ENCODE measurements at regions not wholly inside any gene's neighbourhood (a gene's known extent, or its start where the extent isn't known, plus 50 kb on each side); places are given as distances from the start of the nearest gene placed in this dataset.
A peak's percentile ranks its signal among the peaks of the same experiment; 100 is the strongest.

DNA sequence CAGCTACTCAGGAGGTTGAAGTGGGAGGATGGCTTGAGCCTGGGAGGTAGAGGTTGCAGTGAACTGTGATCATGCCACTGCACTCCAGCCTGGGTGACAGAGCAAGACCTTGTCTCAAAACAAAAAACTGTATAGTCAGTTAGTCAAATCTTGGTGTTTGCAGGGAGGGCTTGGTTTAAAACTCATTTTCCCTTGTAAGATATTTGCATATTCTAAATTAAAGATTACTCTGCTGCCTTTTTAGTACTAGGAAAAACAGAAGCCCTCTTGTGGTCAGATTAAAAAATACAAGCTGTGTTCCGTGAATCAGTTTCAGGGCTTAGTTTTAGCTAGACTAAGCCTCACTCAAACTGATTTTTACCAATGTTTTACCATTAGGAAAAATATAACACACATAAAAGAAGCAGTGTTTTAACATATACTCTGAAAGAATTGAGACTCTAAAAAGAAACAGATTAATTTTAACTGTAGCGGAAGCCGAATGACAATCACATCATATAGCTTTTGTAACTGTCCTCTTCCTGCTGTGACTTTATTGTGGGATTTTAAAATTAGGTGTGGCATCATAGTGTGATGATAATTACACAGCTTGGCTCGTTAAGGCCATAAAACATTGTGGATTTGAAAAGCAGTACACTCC lies 84.9 kb upstream of the BASP1 start:
- no peaks in the 10 kb centered on the region for H3K4me1 Mint-ChIP-seq (ENCODE audit: unreplicated experiment)
- H3K27me3 Mint-ChIP-seq (ENCODE audit: unreplicated experiment): peaks cover 3% of the 10 kb centered on the region
- H3K9me3 Mint-ChIP-seq (ENCODE audit: unreplicated experiment): no peaks in the 10 kb centered on the region
- H3K36me3 Mint-ChIP-seq (ENCODE audit: low read depth, unreplicated experiment): no peaks in the 10 kb centered on the region
- no peak overlapping the region for H3K4me3 Mint-ChIP-seq (ENCODE audit: unreplicated experiment)
- H3K27ac Mint-ChIP-seq (ENCODE audit: unreplicated experiment): no peak overlapping the region
- TF ChIP-seq CTCF (IDR thresholded peaks at IDR 0.05; ENCODE audit: unreplicated experiment): peak; percentile 91
- no peak for DNase-seq (ENCODE audit: low spot score)

DNA sequence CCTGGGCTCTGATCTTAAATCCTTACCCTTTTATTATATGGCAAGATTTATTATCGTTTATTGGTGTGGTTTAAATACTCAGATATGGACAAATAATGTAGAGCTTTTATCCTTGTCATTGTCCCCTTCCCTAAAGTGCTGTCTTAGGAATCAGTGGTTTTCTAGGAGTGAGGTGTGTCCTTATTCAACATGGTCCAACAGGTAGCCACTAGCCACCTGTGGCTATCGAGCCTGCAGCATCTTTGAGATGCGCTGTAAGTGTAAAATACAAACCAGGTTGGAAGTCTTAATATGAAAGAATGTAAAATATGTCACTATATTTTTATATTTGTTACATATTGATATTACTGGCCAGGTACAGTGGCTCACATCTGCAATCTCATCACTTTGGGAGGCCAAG lies 82.4 kb upstream of the BASP1 start:
- Mint-ChIP-seq H3K27ac (ENCODE audit: unreplicated experiment) (no peak overlapping the region), H3K27me3 (ENCODE audit: unreplicated experiment) (peaks cover 2% of the 10 kb centered on the region), H3K4me1 (ENCODE audit: unreplicated experiment) (no peaks in the 10 kb centered on the region), H3K36me3 (ENCODE audit: low read depth, unreplicated experiment) (no peaks in the 10 kb centered on the region), H3K4me3 (ENCODE audit: unreplicated experiment) (no peak overlapping the region), H3K9me3 (ENCODE audit: unreplicated experiment) (no peaks in the 10 kb centered on the region)
- DNase-seq (ENCODE audit: low spot score): no peak
- no peak for TF ChIP-seq CTCF (IDR thresholded peaks at IDR 0.05; ENCODE audit: unreplicated experiment)

DNA sequence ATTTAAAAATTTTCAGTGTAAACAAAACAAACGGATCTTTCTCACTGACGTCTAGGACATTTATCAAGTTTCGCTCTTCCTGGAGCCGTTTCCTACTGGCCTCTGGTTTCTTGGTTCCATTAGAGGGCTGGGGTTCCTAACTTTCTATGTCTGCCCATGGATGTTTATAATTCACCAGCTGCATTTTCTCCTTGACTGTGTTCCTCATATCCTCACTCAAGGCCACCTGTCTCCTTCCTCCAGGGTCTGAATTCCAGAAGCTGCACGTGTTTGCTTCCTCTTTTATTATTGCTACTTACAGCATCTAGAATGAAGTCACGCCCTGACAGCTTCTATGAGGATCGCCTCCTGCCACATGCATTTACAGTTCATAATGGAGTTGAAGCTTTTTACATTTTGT lies 74.1 kb upstream of the BASP1 start:
- Mint-ChIP-seq H3K27me3 (ENCODE audit: unreplicated experiment) (peaks cover 2% of the 10 kb centered on the region), H3K4me1 (ENCODE audit: unreplicated experiment) (peaks cover 5% of the 10 kb centered on the region), H3K9me3 (ENCODE audit: unreplicated experiment) (no peaks in the 10 kb centered on the region), H3K4me3 (ENCODE audit: unreplicated experiment) (no peak overlapping the region), H3K36me3 (ENCODE audit: low read depth, unreplicated experiment) (no peaks in the 10 kb centered on the region), H3K27ac (ENCODE audit: unreplicated experiment) (no peak overlapping the region)
- no peak for DNase-seq (ENCODE audit: low spot score)
- TF ChIP-seq CTCF (IDR thresholded peaks at IDR 0.05; ENCODE audit: unreplicated experiment): no peak

DNA sequence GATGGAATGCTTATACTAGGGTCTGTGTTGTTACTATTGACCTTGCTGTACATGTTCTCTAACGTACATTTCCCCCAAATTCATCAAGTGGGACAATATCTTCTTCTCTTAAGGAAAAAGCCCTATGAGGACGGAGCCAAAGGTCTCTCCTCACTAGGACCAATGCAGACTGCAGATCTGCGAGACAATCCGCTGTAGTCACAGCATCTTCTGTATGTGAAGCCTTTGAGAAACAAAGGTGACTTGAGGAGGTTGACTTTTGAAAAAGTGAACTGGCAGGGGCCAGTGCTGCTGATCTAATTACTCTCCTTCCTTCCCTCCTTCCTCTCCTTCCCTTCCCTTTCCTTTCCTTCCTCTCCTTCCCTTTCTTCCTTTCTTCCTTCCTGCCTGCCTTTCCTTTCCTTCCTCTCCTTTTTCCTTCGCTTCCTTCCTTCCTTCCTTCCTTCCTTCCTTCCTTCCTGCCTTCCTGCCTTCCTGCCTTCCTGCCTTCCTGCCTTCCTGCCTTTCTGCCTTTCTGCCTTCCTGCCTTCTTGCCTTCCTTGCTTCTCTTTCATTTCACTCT lies 71.1 kb upstream of the BASP1 start:
- Mint-ChIP-seq H3K4me1 (ENCODE audit: unreplicated experiment) (peaks cover 5% of the 10 kb centered on the region), H3K4me3 (ENCODE audit: unreplicated experiment) (no peak overlapping the region), H3K27ac (ENCODE audit: unreplicated experiment) (no peak overlapping the region), H3K27me3 (ENCODE audit: unreplicated experiment) (peaks cover 2% of the 10 kb centered on the region), H3K36me3 (ENCODE audit: low read depth, unreplicated experiment) (no peaks in the 10 kb centered on the region), H3K9me3 (ENCODE audit: unreplicated experiment) (no peaks in the 10 kb centered on the region)
- TF ChIP-seq CTCF (IDR thresholded peaks at IDR 0.05; ENCODE audit: unreplicated experiment): no peak
- DNase-seq (ENCODE audit: low spot score): no peak

DNA sequence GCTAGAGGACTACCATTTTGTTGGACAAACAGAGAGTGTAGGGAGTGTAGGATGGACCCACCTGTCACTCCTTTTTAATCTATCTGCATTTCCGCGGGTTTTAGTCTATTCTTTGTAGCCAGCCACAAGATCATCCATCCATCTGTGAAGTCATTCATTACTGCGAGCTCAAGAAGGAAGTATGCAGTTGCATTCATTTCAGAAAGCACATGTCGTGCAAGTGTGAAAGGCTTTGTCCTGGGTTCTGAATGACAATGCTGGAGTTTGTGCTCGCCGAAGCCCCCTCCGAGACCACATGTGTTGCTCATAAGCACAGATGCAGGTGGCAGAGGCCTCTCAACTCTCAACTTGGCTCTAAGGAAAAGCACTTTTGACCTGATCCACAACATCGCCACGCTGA lies 70.3 kb upstream of the BASP1 start:
- Mint-ChIP-seq H3K4me3 (ENCODE audit: unreplicated experiment) (no peak overlapping the region), H3K9me3 (ENCODE audit: unreplicated experiment) (no peaks in the 10 kb centered on the region), H3K27ac (ENCODE audit: unreplicated experiment) (no peak overlapping the region), H3K4me1 (ENCODE audit: unreplicated experiment) (peaks cover 5% of the 10 kb centered on the region), H3K36me3 (ENCODE audit: low read depth, unreplicated experiment) (no peaks in the 10 kb centered on the region), H3K27me3 (ENCODE audit: unreplicated experiment) (peaks cover 2% of the 10 kb centered on the region)
- TF ChIP-seq CTCF (IDR thresholded peaks at IDR 0.05; ENCODE audit: unreplicated experiment): no peak
- DNase-seq (ENCODE audit: low spot score): no peak
